Effector memory CD4-positive, alpha-beta T cell (primary cell): ENCODE measurements at regions not wholly inside any gene's neighbourhood (a gene's known extent, or its start where the extent isn't known, plus 50 kb on each side); places are given as distances from the start of the nearest gene placed in this dataset.

Source experiments
- DNase-seq, 3 donors: peaks; one replicate each; pipeline ENCODE4 v3.0.0-alpha.2; 2020
- H3K27ac ChIP-seq: 2 replicates; pipeline ENCODE4 v1.7.0; 2013; ENCODE audit warnings: mild to moderate bottlenecking, low read length, moderate library complexity; ENCODE audit not compliant: insufficient read depth, poor library complexity, severe bottlenecking
- H3K27me3 ChIP-seq: replicated peaks from 2 replicates; pipeline ENCODE4 v1.7.0; 2013; ENCODE audit warnings: mild to moderate bottlenecking, low read length; ENCODE audit not compliant: insufficient read depth, control insufficient read depth, poor library complexity, severe bottlenecking
- H3K36me3 ChIP-seq: 2 replicates; pipeline ENCODE4 v1.7.0; 2013; ENCODE audit warnings: mild to moderate bottlenecking, low read length, moderate library complexity; ENCODE audit not compliant: control insufficient read depth, insufficient read depth
- H3K4me1 ChIP-seq: 2 replicates; pipeline ENCODE4 v1.7.0; 2013; ENCODE audit warnings: low read length, mild to moderate bottlenecking; ENCODE audit not compliant: control insufficient read depth, insufficient read depth, poor library complexity, severe bottlenecking
- H3K4me3 ChIP-seq: 2 replicates; pipeline ENCODE4 v1.7.0; 2013; ENCODE audit warnings: low read length, low read depth, mild to moderate bottlenecking; ENCODE audit not compliant: insufficient read depth, poor library complexity, severe bottlenecking
- H3K9me3 ChIP-seq: 2 replicates; pipeline ENCODE4 v1.7.0; 2013; ENCODE audit warnings: mild to moderate bottlenecking, low read length, moderate library complexity; ENCODE audit not compliant: control insufficient read depth

- no peaks in the 10 kb centered on the region for H3K9me3 ChIP-seq
Observed at GRCh38 chr5:100260968-100261367, 274.2 kb upstream of the FAM174A start.

GRCh38 chr5:100252944-100253343 lies 282.2 kb upstream of the FAM174A start:
- no peaks in the 10 kb centered on the region for H3K9me3 ChIP-seq
- H3K27me3 ChIP-seq: no peaks in the 10 kb centered on the region
- H3K27ac ChIP-seq: no peak overlapping the region
- no peak for DNase-seq
- H3K4me1 ChIP-seq: no peaks in the 10 kb centered on the region
- no peak overlapping the region for H3K4me3 ChIP-seq
- H3K36me3 ChIP-seq: no peaks in the 10 kb centered on the region

More at GRCh38 chr5:100260968-100261367, 274.2 kb upstream of the FAM174A start:
- no peak overlapping the region for H3K27ac ChIP-seq
- no peaks in the 10 kb centered on the region for H3K36me3 ChIP-seq
- H3K27me3 ChIP-seq: no peaks in the 10 kb centered on the region
- DNase-seq: no peak
- H3K4me1 ChIP-seq: no peaks in the 10 kb centered on the region
- no peak overlapping the region for H3K4me3 ChIP-seq

DNA sequence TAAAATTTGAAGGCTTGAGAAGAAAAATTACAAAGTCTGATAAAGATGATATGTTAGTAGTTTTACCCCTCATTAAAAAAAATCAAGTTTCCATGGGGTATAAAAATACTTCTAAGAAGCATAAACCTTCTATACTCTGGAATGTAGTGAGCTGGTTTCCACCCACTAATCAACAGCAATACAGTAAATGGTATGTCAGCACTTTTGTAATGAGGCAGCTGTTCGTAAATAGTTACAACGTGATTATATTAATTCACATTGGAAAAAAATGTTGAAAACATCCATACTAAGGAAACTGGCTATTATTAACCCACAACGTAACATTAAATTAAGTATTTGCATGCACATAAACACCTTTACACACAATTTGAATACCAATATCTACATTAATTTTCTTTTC lies 283.1 kb upstream of the FAM174A start:
- Histone ChIP-seq H3K27me3 (no peaks in the 10 kb centered on the region), H3K36me3 (no peaks in the 10 kb centered on the region), H3K4me1 (no peaks in the 10 kb centered on the region), H3K9me3 (no peaks in the 10 kb centered on the region), H3K4me3 (no peak overlapping the region), H3K27ac (no peak overlapping the region)
- DNase-seq: no peak

GRCh38 chr5:100249884-100250269 lies 285.3 kb upstream of the FAM174A start:
- Histone ChIP-seq H3K4me1 (no peaks in the 10 kb centered on the region), H3K36me3 (no peaks in the 10 kb centered on the region), H3K9me3 (no peaks in the 10 kb centered on the region), H3K4me3 (no peak overlapping the region), H3K27me3 (no peaks in the 10 kb centered on the region), H3K27ac (no peak overlapping the region)
- no peak for DNase-seq

GRCh38 chr5:100249211-100249883 lies 285.8 kb upstream of the FAM174A start:
- Histone ChIP-seq H3K9me3 (no peaks in the 10 kb centered on the region), H3K4me3 (no peak overlapping the region), H3K27me3 (no peaks in the 10 kb centered on the region), H3K36me3 (no peaks in the 10 kb centered on the region), H3K4me1 (no peaks in the 10 kb centered on the region), H3K27ac (no peak overlapping the region)
- DNase-seq: no peak

DNA sequence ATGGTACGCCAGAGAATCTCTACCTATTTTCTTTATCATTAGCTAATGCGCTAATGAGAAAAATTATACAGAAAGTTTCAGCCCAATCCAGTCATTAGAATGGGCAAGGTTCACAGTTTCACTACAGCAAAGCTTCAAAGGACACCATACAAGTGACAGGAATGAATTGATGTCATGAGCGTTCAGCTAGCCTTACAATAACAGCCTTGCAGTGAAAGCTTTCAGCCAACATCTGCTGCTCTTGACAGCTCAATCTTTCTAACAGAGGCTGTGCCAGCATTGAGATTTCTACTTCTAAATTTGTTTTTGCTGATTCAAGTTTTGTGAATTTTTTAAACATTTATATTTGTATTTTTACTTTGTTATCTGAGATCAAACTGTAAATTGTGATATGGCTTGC lies 302.4 kb upstream of the FAM174A start:
- no peak for DNase-seq
- no peaks in the 10 kb centered on the region for H3K9me3 ChIP-seq
- no peaks in the 10 kb centered on the region for H3K4me1 ChIP-seq
- no peaks in the 10 kb centered on the region for H3K27me3 ChIP-seq
- H3K36me3 ChIP-seq: no peaks in the 10 kb centered on the region
- no peak overlapping the region for H3K27ac ChIP-seq
- no peak overlapping the region for H3K4me3 ChIP-seq

DNA sequence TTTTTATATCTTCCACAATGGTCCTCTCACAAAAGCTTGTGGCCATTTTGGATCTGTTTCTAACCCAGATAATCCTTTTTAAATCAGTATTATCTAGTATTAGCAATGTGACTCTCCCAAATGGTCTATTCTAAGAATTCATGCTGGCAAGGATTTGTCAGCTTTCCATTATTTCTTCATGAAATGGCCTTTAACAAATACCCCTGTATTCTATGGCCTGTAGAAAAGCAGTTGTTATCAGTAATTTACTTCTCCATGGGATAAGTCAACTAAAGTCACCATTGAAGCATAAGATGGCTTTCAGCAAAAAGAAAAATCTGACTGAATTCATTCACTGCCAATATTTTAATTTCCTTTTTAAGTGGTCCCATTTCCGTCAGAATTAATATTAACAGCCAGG lies 346.4 kb upstream of the FAM174A start:
- no peaks in the 10 kb centered on the region for H3K27me3 ChIP-seq
- no peak for DNase-seq
- no peaks in the 10 kb centered on the region for H3K4me1 ChIP-seq
- H3K4me3 ChIP-seq: no peak overlapping the region
- no peaks in the 10 kb centered on the region for H3K9me3 ChIP-seq
- H3K36me3 ChIP-seq: no peaks in the 10 kb centered on the region
- no peak overlapping the region for H3K27ac ChIP-seq

GRCh38 chr5:100188339-100188738 lies 346.8 kb upstream of the FAM174A start:
- H3K9me3 ChIP-seq: no peaks in the 10 kb centered on the region
- no peaks in the 10 kb centered on the region for H3K36me3 ChIP-seq
- H3K27me3 ChIP-seq: no peaks in the 10 kb centered on the region
- no peak overlapping the region for H3K4me3 ChIP-seq
- H3K27ac ChIP-seq: no peak overlapping the region
- no peaks in the 10 kb centered on the region for H3K4me1 ChIP-seq
- no peak for DNase-seq

DNA sequence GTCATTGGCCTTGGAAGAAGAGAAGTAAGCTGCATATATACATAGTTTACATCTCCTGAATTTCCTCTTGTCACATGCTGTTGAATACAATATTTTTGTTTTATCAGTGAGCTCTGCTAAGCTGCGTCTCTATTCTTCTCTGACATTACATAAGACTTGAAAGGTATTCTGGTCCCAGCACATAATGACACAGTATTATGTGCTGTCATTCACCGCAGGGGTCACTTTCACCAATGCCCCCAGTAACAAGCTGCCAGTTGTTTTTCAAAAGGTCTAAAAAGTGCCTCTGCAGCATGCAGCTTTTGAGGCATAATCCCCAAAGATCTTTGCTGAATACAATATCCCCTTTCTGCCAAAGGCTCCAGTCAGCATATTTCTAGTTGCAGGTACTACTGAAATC lies 349.0 kb upstream of the FAM174A start:
- H3K9me3 ChIP-seq: no peaks in the 10 kb centered on the region

GRCh38 chr5:100182402-100182801 lies 352.8 kb upstream of the FAM174A start:
- no peaks in the 10 kb centered on the region for H3K36me3 ChIP-seq
- no peaks in the 10 kb centered on the region for H3K27me3 ChIP-seq
- DNase-seq: no peak
- H3K27ac ChIP-seq: no peak overlapping the region
- H3K9me3 ChIP-seq: no peaks in the 10 kb centered on the region
- H3K4me3 ChIP-seq: no peak overlapping the region
- no peaks in the 10 kb centered on the region for H3K4me1 ChIP-seq

More for the DNA sequence above, 349.0 kb upstream of the FAM174A start:
- Histone ChIP-seq H3K4me1 (no peaks in the 10 kb centered on the region), H3K36me3 (no peaks in the 10 kb centered on the region), H3K4me3 (no peak overlapping the region), H3K27ac (no peak overlapping the region), H3K27me3 (no peaks in the 10 kb centered on the region)
- no peak for DNase-seq
